Prostate gland (tissue), 2 donors: ENCODE measurements at regions not wholly inside any gene's neighbourhood (a gene's known extent, or its start where the extent isn't known, plus 50 kb on each side); places are given as distances from the start of the nearest gene placed in this dataset.

Source experiments
- CTCF ChIP-seq, 4 experiments: fragments of 200-600 bp in 2 of 4; fragments of 450-650 bp in 2 of 4; sonication (generic) in 2 of 4; IDR thresholded peaks; 1 replicate in 3 of 4; 2 replicates in 1 of 4; pipeline ENCODE4 v1.5.1; 2016 to 2019; ENCODE audit warnings: antibody characterized with exemption in 4 of 4, mild to moderate bottlenecking in 2 of 4, moderate library complexity in 2 of 4
- POLR2A ChIP-seq: fragments of 450-650 bp; IDR thresholded peaks from one replicate; pipeline ENCODE4 v1.6.1; 2016; ENCODE audit warnings: antibody characterized with exemption, mild to moderate bottlenecking
- POLR2AphosphoS5 ChIP-seq: sonication (generic); formaldehyde crosslinking; IDR thresholded peaks from one replicate; pipeline ENCODE4 v1.6.1; 2017; ENCODE audit warnings: antibody characterized with exemption

DNA sequence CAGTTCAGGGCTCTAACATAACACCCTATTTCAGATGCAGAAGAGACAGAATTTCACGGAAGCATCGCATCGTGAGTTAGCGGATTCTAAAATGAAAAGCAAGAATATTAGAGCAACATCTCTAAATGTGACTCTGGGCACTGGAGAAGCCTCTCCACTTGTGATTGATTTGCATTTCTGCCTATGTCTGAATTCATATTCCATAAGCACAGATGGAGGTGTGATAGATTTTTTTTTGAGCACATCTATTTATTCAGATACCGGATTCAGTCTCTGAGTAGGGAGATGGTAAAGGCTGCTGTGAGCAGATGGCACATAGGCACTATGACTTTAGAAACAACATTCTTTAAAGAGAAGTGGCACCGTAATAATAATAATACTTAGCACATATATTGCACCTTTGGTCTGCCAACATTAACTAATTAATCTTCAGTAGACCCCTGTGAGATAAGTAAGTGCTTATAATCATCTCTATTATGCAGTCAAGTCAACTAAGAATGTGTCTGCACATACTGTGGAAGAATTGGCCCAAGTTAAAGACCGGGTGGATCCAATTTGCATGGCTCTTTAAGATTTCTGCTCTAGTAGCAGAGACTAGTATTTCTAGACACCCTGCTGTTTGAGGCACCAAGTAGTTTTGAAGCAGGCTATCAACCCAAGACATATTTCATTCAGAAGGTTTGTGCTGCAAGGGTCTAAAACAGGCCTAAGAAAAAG, 685.0 kb downstream of the CETN3 start:
- TF ChIP-seq CTCF (IDR thresholded peaks at IDR 0.05), result no peak
- TF ChIP-seq POLR2AphosphoS5, result no peak
- no peak for TF ChIP-seq POLR2A
